Prostate gland (tissue), 2 donors: ENCODE measurements at regions not wholly inside any gene's neighbourhood (a gene's known extent, or its start where the extent isn't known, plus 50 kb on each side); places are given as distances from the start of the nearest gene placed in this dataset.

Experiments used
- CTCF ChIP-seq, 4 experiments: fragments of 200-600 bp in 2 of 4; fragments of 450-650 bp in 2 of 4; sonication (generic) in 2 of 4; IDR thresholded peaks; 1 replicate in 3 of 4; 2 replicates in 1 of 4; pipeline ENCODE4 v1.5.1; 2016 to 2019; ENCODE audit warnings: antibody characterized with exemption in 4 of 4, mild to moderate bottlenecking in 2 of 4, moderate library complexity in 2 of 4
- POLR2A ChIP-seq: fragments of 450-650 bp; IDR thresholded peaks from one replicate; pipeline ENCODE4 v1.6.1; 2016; ENCODE audit warnings: antibody characterized with exemption, mild to moderate bottlenecking
- POLR2AphosphoS5 ChIP-seq: sonication (generic); formaldehyde crosslinking; IDR thresholded peaks from one replicate; pipeline ENCODE4 v1.6.1; 2017; ENCODE audit warnings: antibody characterized with exemption

- TF ChIP-seq CTCF (IDR thresholded peaks at IDR 0.05) (no peak), POLR2AphosphoS5 (no peak), POLR2A (no peak)
These were observed 60.2 kb downstream of the NDUFS5 start for GRCh38 chr1:39086386-39086785.
